Testis (tissue), 2 donors: ENCODE measurements at regions not wholly inside any gene's neighbourhood (a gene's known extent, or its start where the extent isn't known, plus 50 kb on each side); places are given as distances from the start of the nearest gene placed in this dataset.
"Not testable (repeated sequence)": the region's sequence is repeated elsewhere in the genome, so short reads cannot be mapped to it uniquely, and the experiment has no call there.

Experiments used
- DNase-seq: peaks from one replicate; pipeline ENCODE4 v3.0.0-alpha.2; 2019
- H3K27ac ChIP-seq, 2 donors: fragments of 200-600 bp; sonication (generic); one replicate each; pipeline ENCODE4 v1.5.1; 2019
- H3K27me3 ChIP-seq: fragments of 200-600 bp; sonication (generic); one replicate; pipeline ENCODE4 v1.5.1; 2019
- H3K36me3 ChIP-seq: fragments of 200-600 bp; sonication (generic); one replicate; pipeline ENCODE4 v1.5.1; 2017; ENCODE audit warnings: low read depth; ENCODE audit errors: missing control alignments
- H3K4me1 ChIP-seq: fragments of 200-600 bp; sonication (generic); one replicate; pipeline ENCODE4 v1.5.1; 2019
- H3K4me3 ChIP-seq, 2 donors: fragments of 200-600 bp; sonication (generic); one replicate each; pipeline ENCODE4 v1.5.1; 2017 to 2019
- H3K9me3 ChIP-seq: fragments of 200-600 bp; sonication (generic); one replicate; pipeline ENCODE4 v1.5.1; 2017
- CTCF ChIP-seq, 3 experiments: fragments of 450-650 bp in 2 of 3; fragments of 200-600 bp in 1 of 3; sonication (generic) in 1 of 3; IDR thresholded peaks; one replicate each; pipeline ENCODE4 v1.5.1; 2016 to 2019; ENCODE audit warnings: antibody characterized with exemption in 3 of 3, mild to moderate bottlenecking in 2 of 3, moderate library complexity in 1 of 3
- POLR2A ChIP-seq: fragments of 450-650 bp; IDR thresholded peaks from one replicate; pipeline ENCODE4 v1.6.1; 2017; ENCODE audit warnings: antibody characterized with exemption, mild to moderate bottlenecking, moderate library complexity
- WGBS, 2 donors: methylation state at CpG; one replicate each; pipeline ENCODE4 v1.1.5; 2018; 5-methylcytosine and 5-hydroxymethylcytosine counted together
- intact Hi-C: fragments of 100-400 bp; cut with DNase I; formaldehyde crosslinking; loops from one replicate; pipeline ENCODE4 v1.15.1; 2023; ENCODE audit warnings: low total_unique reads

GRCh38 chr10:28445516-28445915 lies 87.4 kb upstream of the WAC start:
- Histone ChIP-seq H3K4me1 (no peaks in the 10 kb centered on the region), H3K4me3 (no peak overlapping the region), H3K36me3 (no peaks in the 10 kb centered on the region), H3K27ac (no peak overlapping the region), H3K27me3 (no peaks in the 10 kb centered on the region), H3K9me3 (no peaks in the 10 kb centered on the region)
- 88 to 91% methylated on average over 6 of the region's 6 CpGs for WGBS, 2 donors
- TF ChIP-seq CTCF (IDR thresholded peaks at IDR 0.05) (no peak), POLR2A (no peak)
- DNase-seq: no peak
- intact Hi-C loops: no loop called here

- 84 to 88% methylated on average over 1 of the region's 1 CpG for WGBS, 2 donors
- TF ChIP-seq CTCF (IDR thresholded peaks at IDR 0.05) (no peak), POLR2A (no peak)
- H3K36me3 ChIP-seq: no peaks in the 10 kb centered on the region
- intact Hi-C loops: no loop called here
- no peak for DNase-seq
- no peak overlapping the region for H3K4me3 ChIP-seq
- H3K4me1 ChIP-seq: no peaks in the 10 kb centered on the region
- no peaks in the 10 kb centered on the region for H3K9me3 ChIP-seq
- H3K27ac ChIP-seq: no peak overlapping the region
- H3K27me3 ChIP-seq: no peaks in the 10 kb centered on the region
These were observed 83.5 kb upstream of the WAC start for GRCh38 chr10:28449382-28449781.

GRCh38 chr10:28449926-28450325 lies 83.0 kb upstream of the WAC start:
- H3K4me1 ChIP-seq: no peaks in the 10 kb centered on the region
- no peak overlapping the region for H3K27ac ChIP-seq
- no peaks in the 10 kb centered on the region for H3K9me3 ChIP-seq
- H3K4me3 ChIP-seq: no peak overlapping the region
- WGBS, 2 donors: 73 to 90% methylated on average over 1 of the region's 1 CpG
- TF ChIP-seq CTCF (IDR thresholded peaks at IDR 0.05) (no peak), POLR2A (no peak)
- no peaks in the 10 kb centered on the region for H3K27me3 ChIP-seq
- DNase-seq: no peak
- no peaks in the 10 kb centered on the region for H3K36me3 ChIP-seq
- intact Hi-C loops: no loop called here

GRCh38 chr10:28453926-28454325 lies 79.0 kb upstream of the WAC start:
- no peaks in the 10 kb centered on the region for H3K4me1 ChIP-seq
- H3K27me3 ChIP-seq: no peaks in the 10 kb centered on the region
- H3K27ac ChIP-seq: no peak overlapping the region
- WGBS, 2 donors: 95 to 100% methylated on average over 1 of the region's 1 CpG
- TF ChIP-seq CTCF (IDR thresholded peaks at IDR 0.05) (no peak), POLR2A (no peak)
- H3K36me3 ChIP-seq: no peaks in the 10 kb centered on the region
- no peak overlapping the region for H3K4me3 ChIP-seq
- intact Hi-C loops: no loop called here
- H3K9me3 ChIP-seq: no peaks in the 10 kb centered on the region
- no peak for DNase-seq

GRCh38 chr10:28457110-28457509 lies 75.8 kb upstream of the WAC start:
- no peak overlapping the region for H3K4me3 ChIP-seq
- TF ChIP-seq POLR2A (no peak), CTCF (IDR thresholded peaks at IDR 0.05) (no peak)
- no peaks in the 10 kb centered on the region for H3K36me3 ChIP-seq
- H3K27me3 ChIP-seq: no peaks in the 10 kb centered on the region
- DNase-seq: no peak
- intact Hi-C loops: no loop called here
- H3K4me1 ChIP-seq: no peaks in the 10 kb centered on the region
- H3K27ac ChIP-seq: no peak overlapping the region
- no peaks in the 10 kb centered on the region for H3K9me3 ChIP-seq
- 81 to 90% methylated on average over 2 of the region's 2 CpGs for WGBS, 2 donors

GRCh38 chr10:28457873-28458272 lies 75.0 kb upstream of the WAC start:
- H3K9me3 ChIP-seq, H3K4me3 ChIP-seq, DNase-seq, intact Hi-C loops, H3K4me1 ChIP-seq, H3K27ac ChIP-seq, H3K27me3 ChIP-seq, H3K36me3 ChIP-seq: not testable (repeated sequence)
- 70 to 81% methylated on average over 4 of the region's 4 CpGs for WGBS, 2 donors
